BJ (cell line): ENCODE measurements at regions not wholly inside any gene's neighbourhood (a gene's known extent, or its start where the extent isn't known, plus 50 kb on each side); places are given as distances from the start of the nearest gene placed in this dataset.

ENCODE experiments used
- CTCF ChIA-PET: fragments of 350-600 bp; formaldehyde crosslinking; extraction: SDS; loops from one replicate; lab custom pipeline; 2021; ENCODE audit warnings: antibody characterized with exemption, inconsistent platforms; lab: Yijun Ruan, JAX
- POLR2A ChIA-PET: fragments of 300-600 bp; sonication (Branson Sonifier 250); formaldehyde crosslinking; extraction: SDS; loops from one replicate; lab custom pipeline; 2021; ENCODE audit warnings: antibody characterized with exemption; lab: Charles Lee
- DNase-seq: peaks from one replicate; pipeline ENCODE4 v3.0.0-alpha.2; 2011; ENCODE audit warnings: low read depth
- H3K27me3 ChIP-seq: 2 replicates; pipeline ENCODE4 v1.6.0; 2011; ENCODE audit warnings: low read length; ENCODE audit not compliant: control insufficient read depth, insufficient read depth
- H3K36me3 ChIP-seq: 2 replicates; pipeline ENCODE4 v1.5.1; 2011; ENCODE audit warnings: low read length; ENCODE audit not compliant: control insufficient read depth, insufficient read depth
- H3K4me3 ChIP-seq: 2 replicates; pipeline ENCODE4 v1.5.1; 2011; ENCODE audit warnings: low read depth, mild to moderate bottlenecking, control low read depth, low read length
- TF ChIP-seq, protein P1 (sequence below): IDR thresholded peaks from 2 replicates; pipeline ENCODE4 v1.5.1; 2011; ENCODE audit warnings: low read depth, mild to moderate bottlenecking, control low read depth, inconsistent platforms, low read length, moderate library complexity; ENCODE audit not compliant: insufficient read depth

GRCh38 chr1:5156416-5157120 is 502.2 kb downstream of the AJAP1 start:
- no peak for DNase-seq
- ChIA-PET POLR2A (no interaction called here), CTCF (no interaction called here)
- Histone ChIP-seq H3K4me3 (no peak overlapping the region), H3K36me3 (no peaks in the 10 kb centered on the region), H3K27me3 (no peaks in the 10 kb centered on the region)
- TF ChIP-seq, protein P1, sequence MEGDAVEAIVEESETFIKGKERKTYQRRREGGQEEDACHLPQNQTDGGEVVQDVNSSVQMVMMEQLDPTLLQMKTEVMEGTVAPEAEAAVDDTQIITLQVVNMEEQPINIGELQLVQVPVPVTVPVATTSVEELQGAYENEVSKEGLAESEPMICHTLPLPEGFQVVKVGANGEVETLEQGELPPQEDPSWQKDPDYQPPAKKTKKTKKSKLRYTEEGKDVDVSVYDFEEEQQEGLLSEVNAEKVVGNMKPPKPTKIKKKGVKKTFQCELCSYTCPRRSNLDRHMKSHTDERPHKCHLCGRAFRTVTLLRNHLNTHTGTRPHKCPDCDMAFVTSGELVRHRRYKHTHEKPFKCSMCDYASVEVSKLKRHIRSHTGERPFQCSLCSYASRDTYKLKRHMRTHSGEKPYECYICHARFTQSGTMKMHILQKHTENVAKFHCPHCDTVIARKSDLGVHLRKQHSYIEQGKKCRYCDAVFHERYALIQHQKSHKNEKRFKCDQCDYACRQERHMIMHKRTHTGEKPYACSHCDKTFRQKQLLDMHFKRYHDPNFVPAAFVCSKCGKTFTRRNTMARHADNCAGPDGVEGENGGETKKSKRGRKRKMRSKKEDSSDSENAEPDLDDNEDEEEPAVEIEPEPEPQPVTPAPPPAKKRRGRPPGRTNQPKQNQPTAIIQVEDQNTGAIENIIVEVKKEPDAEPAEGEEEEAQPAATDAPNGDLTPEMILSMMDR = no peak

GRCh38 chr1:5151511-5151910 is 497.1 kb downstream of the AJAP1 start:
- DNase-seq = no peak
- ChIA-PET POLR2A (no interaction called here), CTCF (interaction anchor here (1.0 kb wide), 1 partner anchor 10 kb away, joined by 3 read pairs; no protein-coding TSS in a partner anchor)
- TF ChIP-seq, protein P1 = no peak
- H3K4me3 ChIP-seq = no peak overlapping the region
- no peaks in the 10 kb centered on the region for H3K36me3 ChIP-seq
- H3K27me3 ChIP-seq = no peaks in the 10 kb centered on the region

GRCh38 chr1:5150191-5150590 is 495.8 kb downstream of the AJAP1 start:
- H3K4me3 ChIP-seq = no peak overlapping the region
- ChIA-PET CTCF (no interaction called here), POLR2A (no interaction called here)
- TF ChIP-seq, protein P1 = no peak
- no peak for DNase-seq
- H3K27me3 ChIP-seq = no peaks in the 10 kb centered on the region
- H3K36me3 ChIP-seq = no peaks in the 10 kb centered on the region

GRCh38 chr1:5147806-5148205 is 493.4 kb downstream of the AJAP1 start:
- TF ChIP-seq, protein P1 = no peak
- ChIA-PET POLR2A (no interaction called here), CTCF (no interaction called here)
- no peaks in the 10 kb centered on the region for H3K27me3 ChIP-seq
- no peaks in the 10 kb centered on the region for H3K36me3 ChIP-seq
- no peak overlapping the region for H3K4me3 ChIP-seq
- DNase-seq = no peak

DNA sequence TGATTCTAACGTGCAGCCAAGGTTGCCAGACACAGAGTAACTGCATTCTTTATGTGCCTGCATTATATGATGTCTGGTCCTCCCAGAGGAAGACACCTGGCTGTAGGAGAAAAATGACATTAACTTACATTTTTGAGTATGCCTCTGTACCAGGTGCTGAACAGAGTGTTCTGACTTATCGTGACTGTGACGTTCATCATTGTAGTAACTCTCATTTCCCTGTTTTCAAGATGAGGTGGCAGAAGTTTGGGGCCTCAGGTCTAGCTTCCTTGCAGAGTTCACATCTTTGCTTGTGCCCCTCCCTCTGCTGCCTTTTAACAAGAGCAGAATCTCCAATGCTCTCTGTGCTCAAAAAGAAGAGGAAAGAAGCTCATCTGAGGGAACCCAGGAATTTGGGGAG is 488.0 kb downstream of the AJAP1 start:
- DNase-seq = no peak
- Histone ChIP-seq H3K4me3 (no peak overlapping the region), H3K36me3 (no peaks in the 10 kb centered on the region), H3K27me3 (no peaks in the 10 kb centered on the region)
- CTCF ChIA-PET = no interaction called here
- POLR2A ChIA-PET = no interaction called here
- TF ChIP-seq, protein P1 = no peak
